ENCODE measurements at regions not wholly inside any gene's neighbourhood (a gene's known extent, or its start where the extent isn't known, plus 50 kb on each side); places are given as distances from the start of the nearest gene placed in this dataset.

- TF ChIP-seq CTCF (IDR thresholded peaks at IDR 0.05) (no peak), POLR2A (IDR thresholded peaks at IDR 0.05) (no peak), POLR2AphosphoS5 (IDR thresholded peaks at IDR 0.05) (no peak), EP300 (IDR thresholded peaks at IDR 0.05) (no peak)
Measured at GRCh38 chr18:53843113-53843760, 381.2 kb downstream of the MBD2 start.
